NCI-H82 treated with DMSO at 0.1 percent for 48 hours (cell line): ENCODE measurements at regions not wholly inside any gene's neighbourhood (a gene's known extent, or its start where the extent isn't known, plus 50 kb on each side); places are given as distances from the start of the nearest gene placed in this dataset.
A peak's percentile ranks its signal among the peaks of the same experiment; 100 is the strongest.

ENCODE experiments used
- DNase-seq: peaks from one replicate; lab custom pipeline; 2025; ENCODE audit not compliant: unreplicated experiment; lab: John Stamatoyannopoulos, UW

DNA sequence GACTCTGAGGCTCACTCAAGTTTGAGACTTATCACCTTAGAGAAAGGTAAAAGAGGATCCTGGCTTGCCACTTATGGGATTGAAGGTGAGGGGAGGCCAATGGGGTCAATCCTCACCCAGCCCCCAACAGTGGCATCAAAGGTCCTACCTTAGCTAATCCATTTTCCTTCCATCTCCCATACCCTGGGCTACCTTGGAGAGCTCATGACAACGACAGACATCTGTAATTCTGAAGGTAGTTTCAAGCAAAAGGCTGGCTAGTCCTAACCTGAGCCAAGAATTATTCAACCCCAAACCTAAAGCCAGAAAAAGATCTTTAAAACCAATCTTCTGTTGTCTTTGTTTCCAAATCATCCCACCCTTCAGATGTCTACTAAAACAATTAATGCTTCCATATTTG, 179.2 kb upstream of the GHITM start:
- DNase-seq: no peak

DNA sequence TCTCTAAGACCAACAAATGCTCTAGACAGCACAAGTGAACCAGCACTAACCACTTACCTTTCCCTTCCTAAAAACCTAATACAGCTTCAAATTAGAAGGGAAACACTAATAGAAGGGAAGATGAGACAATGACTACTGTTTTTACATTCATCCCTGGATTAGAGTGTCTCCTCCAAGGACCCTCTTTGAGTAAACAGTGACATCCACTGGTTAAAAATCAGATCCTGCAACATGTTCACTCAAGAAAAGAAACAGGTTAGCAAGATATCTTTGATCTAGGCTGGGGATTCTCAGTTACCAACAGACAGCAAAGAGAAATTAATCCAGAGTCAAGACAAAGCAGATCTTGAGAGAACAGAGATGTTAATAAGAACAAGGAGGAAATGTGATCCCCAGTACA, 177.7 kb upstream of the GHITM start:
- no peak for DNase-seq

DNA sequence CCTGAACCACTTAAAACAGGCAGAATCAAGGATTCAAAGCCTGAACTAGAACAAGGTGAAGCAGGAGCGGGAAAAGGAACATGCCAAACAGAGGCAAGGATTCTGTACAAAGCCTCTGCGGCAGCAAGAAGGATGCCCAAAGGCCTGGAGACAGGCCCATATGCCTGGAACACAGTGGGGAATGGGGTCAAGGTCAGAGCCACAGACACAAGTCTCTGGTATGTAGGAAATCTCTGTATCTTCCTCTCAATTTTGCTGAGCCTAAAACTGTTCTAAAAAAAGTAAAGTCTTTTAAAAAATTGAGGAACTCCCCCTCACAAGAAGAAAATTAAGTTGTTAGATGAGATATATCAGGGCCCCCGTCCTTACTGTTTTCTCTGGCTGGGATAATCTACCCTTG, 175.9 kb upstream of the GHITM start:
- DNase-seq: no peak

DNA sequence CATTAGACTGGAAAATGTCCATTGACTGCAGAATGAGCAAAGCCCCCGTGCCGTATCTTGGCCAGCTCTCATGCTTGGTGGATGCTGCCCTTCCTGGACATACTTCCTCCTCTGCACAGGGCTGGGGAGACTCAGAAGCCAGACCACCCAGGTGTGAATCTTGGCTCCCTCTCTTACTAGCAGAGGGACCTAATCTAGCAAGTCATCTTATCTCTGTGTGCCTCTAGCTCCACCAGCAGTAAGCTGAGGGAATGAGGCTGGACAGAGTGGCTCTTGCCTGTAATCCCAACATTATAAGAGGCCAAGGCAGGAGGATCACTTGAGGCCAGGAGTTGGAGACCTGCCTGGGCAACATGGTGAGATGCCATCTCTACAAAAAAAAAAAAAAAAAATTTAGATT, 173.8 kb upstream of the GHITM start:
- no peak for DNase-seq

DNA sequence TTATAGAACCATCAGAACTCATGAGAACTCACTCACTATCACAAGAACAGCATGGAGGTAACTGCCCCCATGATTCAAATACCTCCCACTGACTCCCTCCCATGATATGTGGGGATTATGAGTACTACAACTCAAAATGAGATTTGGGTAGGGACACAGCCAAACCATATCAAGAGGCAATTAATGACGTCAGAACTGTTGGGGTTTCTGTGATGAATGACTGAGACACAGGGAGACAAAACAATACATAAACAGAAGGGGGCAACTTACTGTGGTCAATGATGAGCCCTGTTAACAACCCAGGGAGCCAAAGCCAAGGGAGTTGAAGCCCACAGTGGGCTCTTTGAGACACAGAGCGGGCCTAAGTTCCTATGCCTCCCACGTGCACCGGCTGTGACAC, 171.3 kb upstream of the GHITM start:
- no peak for DNase-seq

DNA sequence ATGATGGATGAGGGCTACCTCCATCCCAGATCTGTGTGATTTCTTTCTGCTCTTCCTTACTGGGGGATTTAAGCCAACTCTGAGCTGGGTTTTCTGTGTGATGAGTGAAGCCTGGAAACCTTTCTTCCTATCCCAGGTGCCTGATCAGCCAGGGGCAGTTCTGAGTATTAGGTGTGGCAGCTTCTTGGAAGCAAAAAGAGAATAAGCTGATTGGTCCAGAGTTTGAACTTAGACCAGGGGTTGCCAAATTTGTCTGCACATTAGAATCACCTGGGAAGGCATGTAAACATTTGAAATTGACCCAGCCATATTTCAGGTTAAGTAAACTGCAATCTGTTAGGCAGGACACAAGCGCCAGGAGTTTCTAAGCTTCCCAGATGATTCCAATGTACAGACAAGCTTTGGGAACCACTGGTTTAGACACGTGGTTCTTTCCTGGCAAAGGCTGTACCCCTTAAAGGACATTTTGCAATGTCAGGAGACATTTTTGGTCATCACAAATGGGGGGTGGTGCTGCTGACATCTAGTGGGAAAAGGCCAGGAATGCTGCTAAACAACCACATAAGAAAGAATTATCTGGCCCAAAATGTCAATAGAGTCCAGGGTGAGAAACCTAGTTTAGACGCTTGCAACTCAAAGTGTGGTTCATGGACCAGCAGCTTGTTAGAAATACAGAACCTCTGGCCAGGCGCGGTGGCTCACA, 160.5 kb upstream of the GHITM start:
- no peak for DNase-seq

DNA sequence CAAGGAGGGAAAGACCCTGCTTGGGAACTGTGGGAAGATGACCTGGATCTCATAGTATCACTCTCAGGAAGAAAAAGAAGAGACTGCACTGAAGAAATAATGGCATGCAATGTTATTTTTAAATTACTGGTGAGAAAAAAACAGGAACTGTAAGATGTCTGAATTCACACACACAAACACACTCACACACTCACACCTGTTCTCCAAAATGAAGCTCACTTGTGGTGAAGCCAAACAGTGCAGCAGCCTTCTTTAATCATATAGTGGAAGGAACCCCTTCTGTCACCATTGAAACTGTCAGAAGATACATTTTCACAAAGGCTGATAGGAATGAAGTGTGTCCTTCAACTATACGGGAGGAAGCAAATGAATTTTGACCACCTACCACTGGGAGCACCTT, 156.5 kb upstream of the GHITM start:
- DNase-seq: no peak

DNA sequence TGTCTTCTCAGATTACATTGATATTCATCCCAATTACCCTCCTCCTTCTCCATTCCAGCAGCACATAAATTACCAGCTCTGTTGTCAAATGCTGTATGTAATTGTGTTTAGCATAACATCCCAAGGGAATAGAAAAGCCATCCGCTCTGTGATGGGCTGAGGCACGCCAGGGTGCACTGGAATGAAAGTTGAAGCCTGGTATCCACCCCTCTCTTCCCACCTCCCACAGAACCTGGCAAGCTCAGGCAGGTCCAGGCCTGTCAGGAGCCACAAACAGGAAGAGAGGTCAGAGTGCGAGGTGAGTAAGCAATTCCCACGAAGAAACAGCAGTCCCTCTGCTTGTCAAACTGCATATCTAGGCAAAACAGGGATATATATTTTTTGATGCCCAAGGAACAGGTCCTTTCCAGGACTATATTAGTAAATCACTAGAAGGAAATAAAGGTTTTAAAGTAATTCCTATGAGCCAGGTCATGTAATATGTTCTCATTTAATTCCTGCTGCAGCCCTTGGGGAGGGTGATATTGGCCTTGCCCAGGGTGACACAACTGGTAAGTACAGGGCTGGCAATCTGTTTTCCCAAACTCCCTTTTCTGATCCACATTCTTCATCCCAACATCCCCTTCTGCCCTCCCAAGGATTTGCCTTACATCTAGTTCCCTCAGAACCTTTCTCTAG, 155.6 kb upstream of the GHITM start:
- DNase-seq: no peak

DNA sequence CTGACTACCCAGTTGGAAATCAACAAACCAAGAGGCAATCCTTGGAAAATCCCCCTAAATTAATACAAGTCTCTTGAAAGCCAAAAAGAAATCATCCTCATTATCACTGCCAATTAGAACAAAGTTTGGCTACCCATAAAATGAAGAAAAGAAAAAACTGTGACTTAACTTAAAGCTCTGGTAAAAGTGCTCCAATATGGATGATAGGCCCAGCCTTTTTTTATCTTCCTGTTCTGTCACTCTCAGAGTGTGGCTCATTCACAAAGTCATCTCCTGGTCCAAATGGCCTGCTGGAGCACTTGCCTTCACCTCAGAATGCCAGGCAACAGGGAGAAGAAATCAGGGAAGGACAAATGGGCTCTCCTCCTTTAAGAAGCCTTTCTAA, 155.1 kb upstream of the GHITM start:
- DNase-seq: no peak

DNA sequence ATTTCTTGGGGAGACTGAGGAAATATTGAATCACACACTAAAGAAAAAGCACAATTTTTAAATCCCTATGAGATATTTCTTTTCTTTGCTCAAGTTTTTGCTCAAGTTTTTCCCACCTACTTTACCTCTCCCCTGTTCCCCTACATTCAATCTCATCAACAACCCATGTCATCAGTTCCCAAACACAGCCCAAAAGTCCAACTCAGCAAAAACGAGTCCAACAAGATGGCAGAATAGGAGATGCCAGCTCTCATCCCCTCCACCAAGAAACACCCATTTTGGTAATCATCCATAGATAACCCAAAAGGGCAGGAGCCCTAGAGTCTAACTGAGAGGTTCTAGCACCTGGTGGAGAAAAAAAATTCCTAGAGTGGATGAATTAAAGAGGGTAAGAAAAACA, 152.5 kb upstream of the GHITM start:
- no peak for DNase-seq

DNA sequence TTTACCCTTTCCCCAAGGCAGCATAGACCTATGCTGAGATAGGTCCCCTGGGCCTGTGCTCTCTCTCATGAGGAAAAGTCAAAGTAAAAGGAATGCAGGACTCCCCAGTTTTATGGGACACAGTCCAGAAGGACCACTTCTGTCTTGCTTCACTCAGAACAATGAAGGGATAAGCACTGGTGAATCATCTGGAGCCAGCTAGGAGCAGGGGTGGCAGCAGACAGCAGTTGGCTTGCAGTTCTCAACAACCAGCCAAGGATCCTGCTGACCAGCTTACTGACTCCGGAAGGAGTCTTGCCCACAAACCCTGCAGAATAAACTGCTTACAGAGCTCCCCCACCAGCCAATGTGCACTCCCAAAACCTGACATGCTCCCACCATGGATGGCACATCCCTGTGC, 152.1 kb upstream of the GHITM start:
- no peak for DNase-seq

DNA sequence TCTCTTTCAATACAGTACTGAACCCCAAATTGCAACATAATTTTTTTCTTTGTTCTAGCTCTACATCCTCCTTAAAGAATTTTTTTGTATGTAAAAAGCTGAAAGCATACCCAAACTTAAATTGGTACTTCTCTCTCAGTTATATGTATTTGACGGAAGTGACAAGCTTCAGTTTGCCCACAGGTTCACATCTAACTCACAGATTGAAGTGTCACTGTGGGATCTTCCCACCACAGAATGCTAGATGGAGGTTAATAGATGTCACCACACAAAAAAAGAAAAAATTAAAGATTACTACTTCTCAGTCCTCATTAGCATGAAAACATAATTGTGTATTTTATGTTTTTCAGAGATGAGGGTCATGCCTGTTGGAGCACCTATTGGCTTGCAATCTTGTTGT, 150.9 kb upstream of the GHITM start:
- DNase-seq: no peak

DNA sequence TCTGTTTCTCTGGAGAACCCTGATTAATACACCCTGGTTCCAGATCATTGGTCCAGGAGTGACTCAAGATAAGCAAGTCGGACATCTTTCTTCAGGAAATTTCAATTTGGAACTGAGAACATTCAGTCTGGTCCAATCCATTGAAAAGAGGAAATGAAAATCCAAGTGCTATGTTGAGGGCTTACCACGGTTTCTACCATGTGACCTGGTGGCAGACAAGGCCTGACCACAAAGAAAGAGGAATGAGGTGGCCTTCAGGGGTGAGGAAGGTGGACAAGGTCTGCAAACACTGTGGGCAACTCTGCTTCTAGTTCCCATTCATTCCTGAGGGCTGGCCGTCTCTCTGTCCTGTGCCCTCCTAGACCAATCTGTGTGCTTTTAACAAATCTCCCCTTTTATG, 149.2 kb upstream of the GHITM start:
- DNase-seq: no peak

DNA sequence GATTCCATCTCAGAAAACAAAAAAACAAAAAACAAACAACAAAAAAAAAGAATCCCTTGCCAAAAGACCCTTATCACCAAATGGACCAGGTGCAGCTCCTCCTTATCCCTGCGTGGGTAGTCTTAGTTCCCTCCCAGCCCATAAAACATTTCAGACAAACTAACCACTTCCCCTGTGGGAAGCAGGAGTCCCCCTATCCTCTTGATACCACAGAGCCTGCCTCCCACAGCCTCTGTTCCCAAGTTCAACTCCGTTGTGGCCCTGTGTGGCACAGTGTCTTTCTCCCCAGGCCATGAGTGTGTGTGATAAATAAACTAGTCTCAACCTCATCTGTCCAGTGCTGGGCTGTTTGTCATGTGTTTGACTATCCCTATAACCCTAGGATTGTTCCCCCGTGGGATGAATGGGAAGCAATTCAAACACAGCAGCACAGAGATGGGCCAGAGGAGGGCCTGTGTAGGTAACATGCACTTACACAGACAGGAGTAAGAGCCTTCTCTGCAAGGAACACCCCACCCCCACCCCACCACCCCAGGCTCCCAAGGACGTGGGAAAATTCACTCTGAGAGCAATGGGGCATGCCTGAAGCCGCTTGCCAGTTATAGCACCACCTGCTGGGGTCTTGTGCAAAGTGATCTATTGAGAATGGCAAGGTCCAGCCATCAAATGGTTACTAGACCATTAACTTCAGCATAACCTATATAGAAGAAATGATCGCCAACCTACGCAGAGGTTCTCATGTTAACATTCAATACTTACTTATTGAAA, 147.1 kb upstream of the GHITM start:
- DNase-seq: peak; percentile 1

DNA sequence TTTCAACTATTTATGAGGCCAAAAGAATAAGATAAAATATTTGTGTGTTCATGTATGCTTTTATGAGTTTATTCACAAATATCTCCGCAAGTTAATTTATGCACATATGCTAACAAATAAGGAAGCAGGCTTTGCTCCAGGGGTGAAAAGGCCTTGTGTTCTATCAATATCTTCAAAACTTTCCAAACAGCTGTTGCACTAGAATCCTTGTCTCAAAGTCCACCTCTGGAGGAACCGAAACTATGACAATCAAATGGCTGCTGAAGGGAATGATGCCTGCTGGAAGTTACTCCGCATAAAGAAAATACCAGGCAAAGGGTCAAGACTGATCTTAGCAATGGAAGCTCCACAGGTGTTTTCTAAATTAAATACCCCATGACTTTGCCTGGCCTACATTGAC, 145.0 kb upstream of the GHITM start:
- no peak for DNase-seq

DNA sequence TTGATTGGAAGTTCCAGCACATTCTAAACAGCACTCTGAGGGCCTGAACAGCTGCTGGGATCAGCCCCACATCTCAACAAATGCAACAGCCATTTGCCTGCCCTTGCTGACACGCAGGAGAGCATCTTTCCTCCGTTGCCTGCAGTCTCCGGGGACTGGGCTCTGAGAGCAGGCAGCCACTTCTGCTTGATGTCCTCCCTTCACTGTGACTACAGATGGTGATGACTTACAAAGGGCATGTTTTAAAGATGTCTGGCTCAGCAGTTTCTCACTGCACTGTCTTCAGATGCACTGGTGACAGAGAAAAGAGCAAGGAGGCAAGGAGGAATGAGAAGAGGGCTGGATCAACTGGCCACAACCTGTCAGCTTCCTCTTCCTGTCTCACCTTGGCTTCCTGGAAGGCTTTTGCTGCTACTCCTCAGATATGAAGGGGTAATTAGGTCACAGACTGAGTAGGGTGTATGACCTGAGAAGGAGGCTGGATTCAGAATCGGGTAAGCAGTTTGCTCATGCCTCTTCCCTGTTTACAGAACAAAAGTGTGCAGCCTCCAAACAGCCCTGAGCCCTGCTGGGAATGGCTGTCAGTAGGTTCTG, 143.5 kb upstream of the GHITM start:
- no peak for DNase-seq

DNA sequence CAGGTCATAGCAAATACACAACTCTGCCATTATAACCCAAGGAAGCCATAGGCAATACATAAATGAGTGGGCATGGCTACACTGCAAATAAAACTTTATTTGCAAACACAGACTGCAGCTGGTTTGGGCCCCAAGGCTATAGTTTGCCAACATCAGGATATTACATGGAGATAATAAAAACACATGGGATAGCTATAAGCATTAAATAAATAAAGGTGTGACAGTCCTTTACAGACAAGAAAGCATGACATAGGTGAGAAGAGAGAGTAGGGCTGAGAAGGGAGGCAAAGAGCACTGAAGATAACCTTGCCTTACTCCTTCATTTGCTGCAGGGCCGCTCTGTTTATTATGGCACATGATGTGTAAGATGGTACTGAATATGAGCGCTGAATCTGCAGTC, 135.1 kb upstream of the GHITM start:
- DNase-seq: no peak

DNA sequence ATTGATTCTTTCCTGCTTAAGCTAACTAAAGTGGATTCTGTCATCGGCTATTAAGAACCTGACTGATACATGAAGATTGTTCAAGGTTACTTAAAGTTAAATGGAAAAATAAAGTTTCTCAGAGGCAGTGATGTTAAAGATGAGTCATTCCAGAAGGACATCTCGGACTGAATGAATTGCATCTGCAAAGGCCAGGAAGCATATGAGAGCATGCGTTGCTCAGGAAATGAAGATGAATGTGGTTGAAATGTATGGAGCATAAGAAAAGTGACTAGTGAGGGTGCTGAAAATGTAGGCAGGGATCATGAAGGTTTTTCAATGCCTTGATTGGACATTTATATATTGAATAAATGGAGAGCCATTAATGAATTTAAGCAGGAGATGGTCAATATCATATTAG, 133.9 kb upstream of the GHITM start:
- DNase-seq: no peak

DNA sequence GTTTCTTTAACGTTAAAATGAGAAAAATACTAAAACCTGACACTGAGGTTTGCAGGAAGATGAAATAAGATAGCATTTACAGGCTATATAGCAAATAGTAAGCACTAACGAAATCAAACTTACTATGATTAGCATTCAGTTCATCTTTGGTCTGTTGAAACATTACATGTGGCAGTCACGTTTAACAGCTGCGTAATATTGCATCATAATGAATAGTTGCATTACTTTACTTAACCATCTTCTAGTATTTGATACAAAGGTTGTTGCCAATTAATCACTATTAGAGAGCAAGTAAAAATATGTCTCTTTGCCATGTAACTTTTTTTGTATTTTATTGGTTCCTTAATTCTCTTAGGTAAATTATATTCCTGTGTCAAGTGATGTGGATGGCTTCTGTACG, 131.8 kb upstream of the GHITM start:
- DNase-seq: no peak

DNA sequence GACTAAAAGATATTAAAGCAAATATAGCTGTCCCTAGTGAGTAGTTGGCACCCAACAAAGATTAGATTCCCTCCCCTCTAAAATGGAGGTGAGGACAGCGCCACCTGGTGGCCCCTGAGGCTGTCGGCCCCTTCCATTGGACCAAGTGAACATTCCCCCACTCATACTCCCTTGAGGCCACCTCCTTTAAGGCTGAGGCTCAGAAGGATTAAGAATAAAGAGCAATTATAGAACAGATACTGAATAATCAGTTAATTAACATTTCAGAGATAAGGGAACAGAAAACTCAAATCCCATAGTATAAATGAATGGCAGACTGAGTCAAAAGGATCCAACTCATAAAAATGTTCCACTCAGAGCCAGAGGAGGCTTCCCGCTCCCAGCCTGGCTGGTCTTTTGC, 130.4 kb upstream of the GHITM start:
- DNase-seq: peak; percentile 24

DNA sequence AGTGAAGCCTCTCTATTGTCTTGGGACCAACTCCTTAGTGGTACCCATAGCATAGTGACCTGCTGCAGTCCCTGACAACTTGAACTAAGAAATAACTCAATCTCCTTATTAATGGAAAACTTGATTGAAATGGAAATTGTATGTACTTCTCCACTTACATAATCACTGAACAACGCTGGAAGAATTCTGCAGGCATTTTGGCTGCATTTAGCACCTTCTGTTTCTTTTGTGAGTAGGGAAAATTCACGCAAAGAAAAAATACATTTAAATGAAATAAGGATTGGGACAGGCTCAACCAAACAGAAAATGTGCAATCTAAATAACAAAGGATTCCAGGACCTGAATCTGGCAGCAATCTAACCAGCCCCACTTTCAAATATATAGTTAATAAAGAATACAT, 126.9 kb upstream of the GHITM start:
- DNase-seq: no peak

DNA sequence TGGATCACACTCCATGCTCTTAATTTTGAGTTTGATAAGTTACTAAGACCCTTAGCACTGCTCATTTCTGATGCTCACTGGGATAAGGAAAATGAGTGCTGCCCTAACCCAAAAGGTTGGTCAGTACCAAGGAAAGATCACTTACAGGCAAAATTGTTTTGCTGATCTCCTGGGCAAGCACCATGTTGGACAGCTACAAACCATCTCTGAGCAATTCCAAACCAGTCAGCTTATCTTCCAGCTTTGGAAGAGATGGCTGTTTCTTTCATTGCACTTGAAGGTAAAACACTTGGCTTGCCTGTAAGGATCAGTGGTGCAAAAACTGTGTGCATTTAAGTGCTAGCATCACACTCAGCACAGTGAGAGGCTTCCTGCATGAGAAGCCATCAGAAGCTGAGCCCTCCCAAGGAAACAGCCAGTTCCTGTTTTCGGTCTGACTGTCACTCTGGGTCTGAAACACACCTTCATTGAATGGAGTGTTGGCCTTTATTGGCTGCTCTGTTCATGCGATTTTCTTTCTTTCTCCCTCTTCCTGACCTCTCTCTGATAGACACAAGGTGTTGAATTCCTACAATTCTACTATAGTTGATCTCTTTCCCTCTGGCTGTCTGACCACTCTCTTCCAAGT, 126.4 kb upstream of the GHITM start:
- no peak for DNase-seq
